DMS 273 (cell line): ENCODE measurements at regions not wholly inside any gene's neighbourhood (a gene's known extent, or its start where the extent isn't known, plus 50 kb on each side); places are given as distances from the start of the nearest gene placed in this dataset.
A peak's percentile ranks its signal among the peaks of the same experiment; 100 is the strongest.

Experiments
- DNase-seq: peaks from one replicate; lab custom pipeline; 2025; ENCODE audit not compliant: unreplicated experiment; lab: John Stamatoyannopoulos, UW

- DNase-seq, result no peak
Measured at GRCh38 chr5:57695179-57695578, 212.6 kb upstream of the ACTBL2 start.

DNA sequence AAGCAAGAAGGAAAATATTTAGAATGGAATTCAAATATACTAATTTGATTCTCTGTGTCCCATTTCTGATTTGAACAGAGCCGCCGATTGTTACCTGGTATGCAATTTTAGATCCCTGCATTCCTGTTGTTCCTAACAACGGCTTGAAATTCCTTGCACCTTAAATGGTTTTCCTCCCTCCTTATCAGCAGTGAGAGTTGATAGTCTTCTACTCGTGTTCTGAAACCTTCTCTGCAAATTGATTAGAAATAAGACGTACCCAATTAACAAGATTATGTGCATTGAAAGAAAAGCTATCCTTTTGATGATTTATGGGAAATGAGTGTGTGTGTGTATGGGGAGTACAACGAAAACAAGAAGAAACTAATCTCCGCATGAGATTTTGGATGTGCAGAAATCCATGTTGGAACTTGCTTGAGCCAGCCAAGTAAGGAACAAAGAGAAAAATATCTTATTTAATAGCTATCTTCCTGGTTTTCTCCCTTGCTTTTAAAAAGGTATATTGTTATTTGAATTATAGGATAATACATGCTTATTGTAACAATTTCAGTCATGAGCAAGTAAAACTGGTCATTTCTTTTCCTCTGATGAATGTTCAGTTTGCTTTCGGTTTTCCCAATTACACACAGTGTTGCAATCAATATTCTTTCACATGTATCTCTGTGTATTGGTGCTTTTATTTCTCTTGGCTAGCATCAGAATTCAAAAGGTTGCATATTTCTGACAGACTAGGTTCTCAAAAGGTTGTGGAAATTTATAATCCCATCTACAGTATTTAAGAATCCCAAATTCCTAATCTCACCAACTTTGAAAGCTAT lies 211.1 kb upstream of the ACTBL2 start:
- no peak for DNase-seq

GRCh38 chr5:57692582-57693487 lies 210.2 kb upstream of the ACTBL2 start:
- DNase-seq, result peak; percentile 50

DNA sequence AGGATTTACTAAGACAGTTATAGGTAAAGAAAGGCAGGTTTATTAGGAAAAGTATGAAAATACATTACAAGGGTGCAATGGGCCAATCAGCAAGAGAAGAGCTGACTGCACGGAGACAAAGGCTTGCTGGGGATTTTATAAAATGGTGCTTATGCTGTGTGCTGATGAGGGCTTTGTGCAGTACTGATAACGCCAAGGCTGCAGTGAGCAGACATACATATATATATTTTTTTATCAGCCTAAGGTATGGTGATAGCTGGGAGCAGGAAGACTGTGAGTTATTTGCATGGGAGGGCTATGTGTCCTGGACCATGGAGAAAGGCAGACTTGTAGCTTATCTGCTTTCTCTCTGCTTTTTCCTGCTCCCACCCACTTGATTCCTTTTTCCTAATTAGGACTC lies 208.1 kb upstream of the ACTBL2 start:
- no peak for DNase-seq

DNA sequence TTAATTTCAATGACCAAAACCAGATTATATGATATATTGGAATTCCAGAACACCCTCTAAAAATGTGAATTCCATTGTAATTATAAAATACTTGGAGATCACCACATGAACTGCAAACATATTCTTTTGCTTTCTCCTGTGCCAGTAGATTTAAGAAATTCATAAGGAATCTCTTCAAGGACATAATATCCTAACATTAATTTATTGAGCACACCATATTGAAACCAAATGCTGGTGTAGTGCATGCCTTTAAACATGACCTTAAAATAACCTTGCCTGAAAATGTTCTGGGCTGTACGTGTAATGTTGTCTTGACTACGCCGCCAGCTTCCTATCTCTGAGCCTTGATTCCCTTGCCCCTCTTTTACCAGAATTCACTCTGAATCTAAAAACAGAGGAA lies 205.0 kb upstream of the ACTBL2 start:
- DNase-seq, result peak; percentile 4

- DNase-seq, result no peak
Measured at GRCh38 chr5:57685516-57686255, 203.1 kb upstream of the ACTBL2 start.

DNA sequence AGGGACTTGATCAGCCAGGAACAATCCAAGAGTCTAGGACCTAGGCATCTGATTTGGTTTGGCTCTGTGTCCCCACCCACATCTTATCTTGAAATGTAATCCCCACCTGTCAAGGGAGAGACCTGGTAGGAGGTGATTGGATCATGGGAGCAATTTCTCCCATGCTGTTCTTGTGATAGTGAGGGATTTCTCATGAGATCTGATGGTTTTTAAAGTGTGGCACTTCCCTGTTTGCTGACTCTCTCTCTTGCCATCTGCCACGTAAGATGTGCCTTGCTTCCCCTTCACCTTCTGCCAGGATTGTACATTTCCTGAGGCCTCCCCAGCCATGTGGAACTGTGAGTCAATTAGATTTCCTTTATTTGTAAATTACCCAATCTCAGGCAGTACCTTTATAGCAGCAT lies 201.7 kb upstream of the ACTBL2 start:
- peak; percentile 55 for DNase-seq

DNA sequence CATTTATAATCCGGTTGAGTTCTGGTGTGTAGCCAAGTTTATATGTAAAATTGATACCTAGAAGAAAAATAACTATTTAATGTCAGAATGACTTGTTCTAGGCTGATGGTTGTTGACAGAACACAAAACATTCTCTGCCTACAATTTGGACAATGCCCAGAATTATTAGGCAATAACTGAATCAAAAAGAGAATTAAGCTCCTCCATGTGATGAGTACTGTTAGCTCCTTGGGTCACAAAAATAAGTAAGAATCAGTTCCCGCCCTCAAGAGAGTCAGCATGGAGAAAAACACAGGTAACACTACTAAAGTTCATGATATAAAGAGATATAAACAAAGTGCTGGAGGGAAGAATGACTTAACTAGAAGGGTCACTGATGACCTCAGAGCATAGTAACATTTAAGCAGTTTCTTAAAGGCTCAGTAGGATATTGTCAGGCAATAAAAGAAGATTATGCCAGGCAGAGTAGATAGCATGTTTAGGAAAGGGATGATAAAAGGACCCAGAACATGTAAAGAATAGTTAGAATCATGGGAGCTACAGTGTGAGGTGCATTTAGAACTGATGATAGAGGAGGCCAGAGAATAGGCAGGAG lies 200.5 kb upstream of the ACTBL2 start:
- DNase-seq, result no peak

DNA sequence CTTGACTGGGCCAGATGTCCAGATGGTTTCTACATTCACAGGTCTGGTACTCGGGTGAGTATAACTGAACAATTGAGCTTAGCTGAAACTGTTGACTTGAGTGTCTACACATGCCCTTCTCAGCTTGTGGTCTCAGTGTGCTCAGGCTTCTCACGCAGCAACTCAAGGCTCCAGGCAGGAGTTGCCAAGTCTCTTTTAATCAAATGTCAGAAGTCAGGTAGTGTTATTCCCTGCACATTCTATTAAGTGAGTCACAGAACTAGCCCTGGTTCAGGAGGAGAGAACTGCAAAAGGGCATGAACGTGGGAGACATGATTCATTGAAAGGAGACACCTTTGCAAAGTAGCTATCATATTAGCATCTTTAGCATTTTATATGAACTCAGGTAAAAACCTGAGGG lies 199.3 kb upstream of the ACTBL2 start:
- DNase-seq, result no peak

DNA sequence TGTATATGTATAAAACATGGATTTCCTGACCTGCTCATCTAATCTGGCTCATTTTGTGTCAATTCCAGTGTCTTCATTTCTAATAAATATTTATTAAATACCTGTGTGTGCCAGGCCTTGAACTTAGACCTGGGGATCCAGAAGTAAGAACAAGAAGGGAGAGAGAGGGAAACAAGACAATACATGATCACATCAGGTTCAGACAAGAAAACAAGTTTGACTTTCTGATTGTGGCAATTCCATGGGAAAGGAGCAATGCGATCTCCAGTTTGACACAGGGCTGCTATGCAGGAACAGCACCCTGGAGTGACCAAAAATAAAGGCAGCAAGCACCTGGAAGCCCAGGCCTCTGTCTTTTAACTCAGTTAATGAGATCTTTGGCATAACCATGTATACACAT lies 198.1 kb upstream of the ACTBL2 start:
- no peak for DNase-seq

DNA sequence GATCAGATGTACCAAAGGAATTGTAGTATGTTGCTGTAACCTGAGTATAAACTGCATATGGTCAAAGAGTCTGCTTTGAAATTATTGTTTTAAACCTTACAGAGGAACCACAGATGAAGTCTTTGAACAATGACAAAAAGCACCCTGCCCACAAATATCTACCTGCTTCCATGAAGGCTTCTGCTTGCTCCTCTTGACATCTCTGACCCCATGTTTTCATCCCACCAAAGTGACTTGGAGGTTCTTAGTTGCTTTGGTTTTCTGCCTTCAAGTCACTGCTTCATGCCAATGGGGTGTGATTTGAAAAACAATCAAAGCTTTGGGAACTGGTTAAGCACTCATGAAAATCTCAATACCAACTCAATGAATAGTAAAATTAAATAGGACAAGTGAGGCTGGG lies 194.6 kb upstream of the ACTBL2 start:
- no peak for DNase-seq

GRCh38 chr5:57676222-57677098 lies 193.8 kb upstream of the ACTBL2 start:
- peak; percentile 32 for DNase-seq

- DNase-seq, result no peak
Measured at GRCh38 chr5:57675236-57675635, 192.6 kb upstream of the ACTBL2 start.

- no peak for DNase-seq
Measured at GRCh38 chr5:57671371-57671770, 188.8 kb upstream of the ACTBL2 start.

DNA sequence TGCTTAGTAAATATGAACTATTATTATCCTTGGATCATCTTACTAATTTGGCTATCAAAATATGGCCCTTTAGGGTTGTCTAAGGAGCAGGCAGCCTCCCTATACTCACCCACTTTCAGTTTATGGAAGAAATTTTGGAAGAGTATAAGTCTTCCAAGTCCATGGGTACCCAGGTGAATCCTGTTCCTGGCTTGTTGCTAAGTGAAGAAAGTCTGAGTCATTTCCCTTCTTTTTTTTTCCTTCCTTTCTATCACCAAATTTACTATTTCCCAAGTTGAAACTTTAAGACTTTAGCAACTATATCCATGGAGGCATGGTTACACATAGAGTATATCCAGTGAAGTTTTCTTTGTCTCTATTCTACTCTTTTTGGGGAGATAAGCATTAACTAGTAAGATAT lies 184.0 kb upstream of the ACTBL2 start:
- DNase-seq, result no peak

- DNase-seq, result no peak
Measured at GRCh38 chr5:57665146-57665936, 182.7 kb upstream of the ACTBL2 start.

DNA sequence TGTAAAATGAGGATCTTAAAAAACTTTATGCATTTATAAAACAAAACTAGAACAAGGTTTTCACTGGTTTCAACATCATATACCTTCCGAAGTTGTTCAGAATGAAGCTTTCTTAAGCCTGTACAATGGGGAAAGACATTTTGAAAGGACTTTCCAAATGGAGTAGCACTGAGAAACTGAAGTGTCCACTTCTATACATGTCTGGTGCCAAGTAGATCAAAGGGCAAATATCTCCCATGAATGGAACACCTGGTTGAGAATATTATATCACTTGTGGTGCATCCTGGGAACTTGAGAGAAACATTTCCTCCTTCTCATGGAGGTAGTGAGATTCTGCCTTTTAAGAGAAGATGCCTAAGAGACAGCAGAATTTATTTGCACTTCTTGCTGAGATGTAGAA lies 182.1 kb upstream of the ACTBL2 start:
- no peak for DNase-seq

DNA sequence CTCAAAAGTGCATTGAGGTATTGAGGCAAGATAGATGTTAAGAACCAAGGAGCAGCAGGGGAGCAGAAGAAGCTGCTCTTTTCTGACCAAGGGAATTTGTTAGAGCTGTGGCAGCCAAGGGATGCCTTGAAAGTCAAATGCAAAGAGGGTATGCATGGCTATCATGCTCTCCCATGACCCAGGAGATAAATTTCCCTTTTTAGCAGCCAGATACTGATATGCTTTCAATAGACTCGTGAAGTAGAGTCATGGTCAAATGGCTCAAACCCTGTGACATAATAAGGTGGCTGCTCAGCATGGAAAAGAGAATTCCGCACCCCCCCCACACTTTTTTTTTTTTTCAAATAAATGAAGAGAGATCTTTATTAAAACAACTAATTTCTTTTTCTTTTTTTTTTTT lies 180.9 kb upstream of the ACTBL2 start:
- DNase-seq, result no peak

- no peak for DNase-seq
Measured at GRCh38 chr5:57662991-57663390, 180.4 kb upstream of the ACTBL2 start.
